Left colon (tissue), 2 donors: ENCODE measurements at regions not wholly inside any gene's neighbourhood (a gene's known extent, or its start where the extent isn't known, plus 50 kb on each side); places are given as distances from the start of the nearest gene placed in this dataset.

ENCODE experiments used
- ATAC-seq: fragments of 200-7000 bp; cut with Tn5 transposase; one replicate; pipeline ENCODE4 v1.9.1; 2020; ENCODE audit warnings: mild to moderate bottlenecking, moderate library complexity
- DNase-seq, 2 donors: peaks; one replicate each; pipeline ENCODE4 v3.0.0-alpha.2; 2020
- intact Hi-C, 2 donors: fragments of 100-400 bp; cut with DNase I in 1 of 2; cut with micrococcal nuclease in 1 of 2; formaldehyde crosslinking; loops; one replicate each; pipeline versions ENCODE4 v1.11.2 to v1.14.0; 2022; cut with DNase I, micrococcal nuclease
- donor health status: DM: no; HTN: no; CAD: no.
- donor health status: DM: yes; HTN: yes; CAD: no.

GRCh38 chr11:43545610-43546009 is 134.9 kb upstream of the HSD17B12 start:
- DNase-seq (no peak), ATAC-seq (no peak)
- intact Hi-C loops, result no loop called here

- intact Hi-C loops, result no loop called here
- ATAC-seq, result no peak
- DNase-seq, result no peak
Observed at GRCh38 chr11:43546561-43547429, 133.7 kb upstream of the HSD17B12 start.

- no peak for DNase-seq
- intact Hi-C loops, result no loop called here
- ATAC-seq, result peak; percentile 18
Observed at GRCh38 chr11:43547430-43547831, 133.1 kb upstream of the HSD17B12 start.

DNA sequence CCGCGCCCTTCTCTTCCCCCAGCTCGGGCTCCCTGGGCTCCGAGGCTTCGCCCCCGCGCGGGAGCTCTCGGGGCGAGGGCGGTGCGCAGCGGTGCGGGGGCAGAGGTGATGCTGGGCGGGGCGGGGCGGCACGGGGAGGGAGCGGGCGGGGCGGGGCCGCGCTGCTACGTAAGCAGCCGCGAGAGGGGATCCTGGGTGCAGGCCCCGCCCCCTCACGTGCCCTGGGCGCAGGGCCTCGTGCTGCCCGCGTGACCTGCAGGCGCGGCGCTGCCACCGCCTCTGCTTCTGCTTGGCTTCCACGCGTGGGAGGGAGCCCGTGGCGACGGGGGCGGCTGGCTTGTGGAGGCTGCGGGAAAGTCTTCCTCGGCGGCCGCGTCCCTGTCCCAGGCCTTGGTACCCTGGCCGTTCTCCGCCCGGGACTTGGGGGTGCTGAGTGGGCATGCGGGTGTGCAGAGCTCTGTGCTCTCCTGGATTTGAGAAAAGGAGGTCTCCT is 132.6 kb upstream of the HSD17B12 start:
- intact Hi-C loops, result no loop called here
- ATAC-seq (peak; percentile 60), DNase-seq (peak in 1 of 2 donors; percentile 11)

DNA sequence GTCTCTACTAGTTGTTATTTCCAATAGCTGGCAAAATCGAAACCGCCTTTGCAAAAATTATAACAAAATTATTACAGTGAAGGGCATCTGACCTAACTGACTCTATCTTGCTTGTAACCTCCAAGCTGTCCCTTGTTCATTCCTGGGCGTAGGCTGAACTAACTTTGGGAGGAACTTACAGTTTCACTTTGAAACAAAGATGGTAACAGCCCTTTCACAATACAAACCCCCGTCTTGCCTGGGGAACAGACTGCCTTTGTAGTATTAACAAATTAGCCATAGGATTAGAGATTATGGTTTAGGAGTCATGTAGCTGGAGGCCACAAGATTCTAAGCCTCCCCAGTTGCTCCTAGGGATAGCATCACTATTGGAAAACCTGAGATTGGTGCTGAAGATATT is 131.6 kb upstream of the HSD17B12 start:
- intact Hi-C loops, result no loop called here
- DNase-seq (no peak), ATAC-seq (no peak)

- ATAC-seq (no peak), DNase-seq (no peak)
- intact Hi-C loops, result no loop called here
Observed at GRCh38 chr11:43549624-43550023, 130.9 kb upstream of the HSD17B12 start.

DNA sequence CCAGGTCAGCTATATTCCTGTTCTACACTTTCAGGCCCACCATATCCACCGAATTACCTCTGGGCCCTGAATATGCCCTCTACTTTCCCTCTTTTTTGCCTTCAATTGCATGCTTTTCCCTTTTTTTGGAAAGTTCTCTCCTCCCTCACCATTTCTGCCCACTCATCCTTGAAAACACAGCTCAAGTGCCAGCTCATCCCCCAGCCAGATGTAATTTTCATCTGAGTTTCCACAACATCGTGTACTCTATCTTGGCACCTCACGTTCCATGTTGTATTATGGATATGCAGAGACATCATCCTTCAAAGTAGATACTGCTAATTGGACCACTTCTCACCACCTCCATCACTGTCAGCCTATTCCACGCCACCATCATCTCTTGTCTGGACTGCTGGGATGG is 129.8 kb upstream of the HSD17B12 start:
- ATAC-seq, result no peak
- DNase-seq, result no peak
- intact Hi-C loops, result no loop called here

- ATAC-seq, result no peak
- DNase-seq, result no peak
- intact Hi-C loops, result no loop called here
Observed at GRCh38 chr11:43554148-43554473, 126.4 kb upstream of the HSD17B12 start.

- ATAC-seq (no peak), DNase-seq (no peak)
- intact Hi-C loops, result no loop called here
Observed at GRCh38 chr11:43555186-43555585, 125.4 kb upstream of the HSD17B12 start.

DNA sequence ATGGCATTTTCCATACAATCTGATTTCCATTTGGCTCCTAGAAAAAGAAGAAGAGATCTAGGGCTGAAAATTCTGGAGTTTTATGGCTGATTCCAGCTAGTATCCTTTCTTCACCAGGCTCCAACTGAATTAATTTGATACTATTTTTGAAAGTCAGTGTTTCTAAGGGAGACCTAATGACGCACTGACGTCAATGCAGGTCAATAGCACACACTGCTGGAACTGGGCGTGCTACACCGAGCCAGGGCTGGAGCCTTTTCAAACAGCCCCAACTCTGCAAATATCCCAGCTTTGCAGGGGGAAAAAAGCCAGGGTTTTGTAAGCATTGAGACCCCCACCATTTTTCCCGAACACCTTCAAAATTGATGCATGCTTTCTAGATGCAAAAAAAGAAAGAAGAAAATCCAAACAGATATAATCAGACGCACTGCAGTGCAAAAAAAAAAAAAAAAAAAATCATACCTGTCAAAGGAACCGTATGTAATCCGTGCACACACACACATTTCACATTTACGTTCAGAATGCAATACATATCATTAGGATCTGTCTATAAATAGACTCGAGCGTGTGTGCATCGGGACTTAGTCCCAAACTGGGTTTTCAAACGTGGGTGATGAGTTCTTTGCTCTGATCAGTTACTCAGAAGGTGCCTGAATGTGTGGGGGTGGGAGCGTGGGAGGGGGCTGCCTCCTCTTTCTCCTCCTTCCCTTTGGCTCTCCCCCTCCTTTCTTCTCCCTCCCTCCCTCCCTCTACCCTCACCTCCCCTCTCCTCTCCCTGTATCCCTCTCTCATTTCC is 124.5 kb upstream of the HSD17B12 start:
- DNase-seq (no peak), ATAC-seq (no peak)
- intact Hi-C loops, result no loop called here

DNA sequence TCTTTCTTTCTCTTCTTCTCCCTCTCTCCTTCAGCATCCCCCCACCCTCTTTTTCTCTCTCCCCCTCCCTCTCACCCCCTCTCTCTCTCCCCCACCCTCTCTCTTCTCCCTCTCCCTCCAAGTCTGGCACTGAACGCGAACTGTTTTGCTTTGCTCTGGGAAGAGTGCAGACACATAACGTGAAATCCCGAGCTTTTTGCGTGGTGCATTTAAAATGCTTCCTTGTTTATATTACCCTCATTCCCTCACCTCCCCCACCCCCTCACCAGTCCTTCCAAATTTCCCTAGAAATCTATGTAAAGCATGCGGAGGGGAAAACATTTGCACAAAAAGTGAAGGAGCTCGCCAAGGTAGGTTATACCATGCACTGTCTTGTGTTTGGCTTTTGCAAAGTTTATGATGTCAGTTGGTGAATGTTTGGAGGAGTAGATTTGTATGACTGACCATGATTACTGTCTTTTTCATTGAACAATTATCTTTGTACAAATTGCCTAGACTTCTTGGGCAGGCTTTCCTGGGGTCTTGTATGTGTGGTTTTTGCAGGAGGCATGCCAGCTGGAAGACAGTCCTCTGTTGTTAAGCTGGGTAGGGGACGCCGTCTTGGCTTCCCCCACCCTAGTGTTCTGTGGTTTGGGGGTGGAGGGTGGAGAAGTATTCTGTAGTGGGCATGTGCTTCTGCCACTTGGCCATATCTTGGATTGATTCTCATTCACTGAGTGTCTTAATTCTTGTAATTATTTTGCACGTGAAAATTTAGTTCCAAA is 123.7 kb upstream of the HSD17B12 start:
- intact Hi-C loops, result no loop called here
- ATAC-seq, result no peak
- no peak for DNase-seq

DNA sequence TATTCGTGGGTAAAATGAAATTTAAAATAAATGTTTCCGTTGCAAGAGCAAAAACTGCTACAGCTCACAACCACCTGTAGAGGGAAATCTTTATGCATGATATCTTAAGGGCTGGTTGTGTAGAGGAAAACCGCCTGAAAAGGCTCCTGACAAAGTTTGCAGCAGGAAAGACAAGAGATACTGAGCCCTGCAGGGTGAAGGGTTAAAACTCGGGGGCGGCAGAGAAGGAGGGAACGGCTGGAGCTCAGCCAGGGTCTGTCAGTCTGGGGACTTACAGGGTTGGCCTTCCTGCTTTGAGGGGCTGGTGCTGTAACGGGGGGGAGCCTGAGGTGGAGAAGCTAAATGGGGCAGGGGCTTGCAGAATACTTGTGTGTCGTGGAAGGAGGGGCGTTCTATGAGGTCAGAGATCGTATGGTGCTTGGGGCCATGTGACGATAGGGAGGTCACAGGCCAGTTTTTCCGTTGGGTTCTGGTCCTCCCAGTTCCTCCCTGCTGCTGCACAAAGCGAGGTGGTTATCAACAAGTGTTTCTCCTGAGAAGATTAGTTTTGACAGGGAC is 122.9 kb upstream of the HSD17B12 start:
- intact Hi-C loops, result no loop called here
- ATAC-seq (no peak), DNase-seq (no peak)

DNA sequence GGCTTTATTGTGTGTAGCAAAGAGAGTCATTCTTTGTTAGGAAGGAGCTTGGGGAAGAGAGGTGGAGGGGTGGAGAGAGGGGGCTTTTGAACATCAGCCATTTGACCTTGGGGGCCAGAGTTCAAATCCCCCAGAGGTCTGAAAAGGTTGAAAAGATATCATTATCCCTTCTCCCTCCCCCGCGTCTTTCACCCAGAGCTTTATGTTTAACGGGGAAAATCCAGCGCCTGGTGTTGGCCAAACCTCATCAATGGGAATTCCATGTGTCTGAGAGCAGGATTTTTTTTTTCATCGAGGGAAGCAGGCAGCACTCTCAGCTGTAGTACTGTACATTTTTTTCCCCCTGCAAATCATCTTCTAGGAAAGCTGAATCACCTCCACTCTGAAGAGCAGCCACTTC is 122.4 kb upstream of the HSD17B12 start:
- DNase-seq (no peak), ATAC-seq (no peak)
- intact Hi-C loops, result no loop called here

DNA sequence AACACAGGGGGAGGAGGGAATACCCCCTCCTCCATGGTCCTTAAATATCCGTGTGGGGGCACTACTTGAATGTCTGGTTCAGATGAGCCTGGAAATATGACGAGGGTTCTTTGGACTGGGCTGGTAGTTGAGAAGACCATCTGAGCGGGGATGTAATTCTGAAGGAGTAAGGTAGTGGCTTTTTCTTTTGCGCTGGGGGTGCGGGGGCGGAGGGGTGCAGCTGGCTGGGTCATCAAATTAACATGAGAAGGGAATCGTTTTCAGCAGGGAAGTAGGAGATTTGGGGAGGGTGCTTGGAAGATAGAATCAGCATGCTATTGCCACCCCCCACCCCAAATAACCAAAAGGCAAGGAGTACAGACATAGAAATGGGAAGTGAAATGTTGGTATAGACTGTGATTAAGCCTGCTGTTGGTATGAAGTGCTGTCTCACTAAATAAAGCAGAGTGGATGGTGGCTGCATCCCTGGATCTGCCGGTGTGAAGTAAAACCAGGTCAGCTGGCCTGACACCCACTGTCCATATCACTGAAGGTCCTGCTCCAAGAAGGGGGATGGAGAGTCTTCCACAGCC is 121.9 kb upstream of the HSD17B12 start:
- ATAC-seq, result no peak
- intact Hi-C loops, result no loop called here
- DNase-seq, result no peak

- no peak for DNase-seq
- ATAC-seq, result no peak
- intact Hi-C loops, result no loop called here
Observed at GRCh38 chr11:43561832-43562231, 118.7 kb upstream of the HSD17B12 start.

GRCh38 chr11:43567396-43567975 is 113.1 kb upstream of the HSD17B12 start:
- intact Hi-C loops, result no loop called here
- ATAC-seq (peak; percentile 53), DNase-seq (no peak)

DNA sequence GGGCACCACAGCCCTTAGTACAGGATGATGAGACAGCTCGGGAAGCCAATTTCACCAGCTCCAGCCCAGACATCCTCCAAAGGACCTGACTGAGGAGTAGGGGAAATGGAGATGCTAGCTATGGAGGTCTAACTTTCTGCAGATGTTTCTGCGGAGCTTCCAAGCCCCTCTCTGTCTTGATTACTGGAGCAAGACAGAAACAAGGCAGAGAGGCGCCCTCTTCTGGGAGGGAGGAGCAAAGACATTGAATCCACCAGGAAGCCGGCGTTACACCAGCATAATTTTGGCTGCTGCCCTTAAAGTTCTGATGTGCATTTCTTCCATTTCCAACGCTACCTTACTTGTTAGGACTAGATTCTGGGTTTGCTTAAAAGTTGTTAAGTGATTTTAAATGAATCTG is 107.3 kb upstream of the HSD17B12 start:
- DNase-seq (no peak), ATAC-seq (no peak)
- intact Hi-C loops, result no loop called here

DNA sequence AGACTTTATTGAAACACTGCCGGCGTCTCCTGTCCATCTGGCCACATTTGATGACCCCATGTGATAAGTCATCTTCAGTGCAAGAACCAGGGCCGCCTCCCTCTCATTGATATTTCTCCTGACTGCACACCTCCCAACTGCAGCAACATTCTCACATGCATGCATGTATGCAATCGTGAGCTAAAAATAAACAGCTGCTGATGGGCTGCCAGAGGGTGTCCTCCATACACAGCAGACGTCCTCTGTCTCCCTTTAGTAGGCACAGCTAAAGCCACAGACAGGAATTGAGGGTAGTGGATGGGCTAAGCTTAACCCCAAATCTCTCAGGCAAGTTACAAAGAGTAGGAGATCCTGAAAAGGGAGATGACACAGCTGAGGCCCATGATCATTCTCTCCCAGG is 106.7 kb upstream of the HSD17B12 start:
- no peak for ATAC-seq
- intact Hi-C loops, result no loop called here
- no peak for DNase-seq

- intact Hi-C loops, result no loop called here
- DNase-seq, result no peak
Observed at GRCh38 chr11:43574411-43574810, 106.1 kb upstream of the HSD17B12 start.

More at GRCh38 chr11:43574411-43574810, 106.1 kb upstream of the HSD17B12 start:
- ATAC-seq, result no peak
